Activated T-cell treated with anti-CD3 and anti-CD28 coated beads, Interleukin-2, amount 50 U/mL, for 72 hours (primary cell): ENCODE measurements at regions not wholly inside any gene's neighbourhood (a gene's known extent, or its start where the extent isn't known, plus 50 kb on each side); places are given as distances from the start of the nearest gene placed in this dataset.
A peak's percentile ranks its signal among the peaks of the same experiment; 100 is the strongest.

Experiments
- ATAC-seq, 2 donors: fragments of 150-1000 bp; cut with Tn5 transposase; replicated peaks in 1 of 2; 2 replicates each; pipeline ENCODE4 v1.10.0; 2021; ENCODE audit warnings: moderate library complexity in 2 of 2, mild to moderate bottlenecking in 1 of 2
- DNase-seq, 2 donors: peaks; one replicate each; pipeline ENCODE4 v3.0.0; 2021 to 2022; ENCODE audit warnings: mixed read lengths in 1 of 2
- H3K27ac Mint-ChIP-seq: one replicate; pipeline ENCODE4 v1.8.0; 2022; ENCODE audit warnings: mild to moderate bottlenecking, moderate library complexity, mixed read lengths
- H3K27me3 Mint-ChIP-seq: one replicate; pipeline ENCODE4 v1.8.0; 2022; ENCODE audit warnings: low read depth, mixed read lengths
- H3K36me3 Mint-ChIP-seq, 2 donors: one replicate each; pipeline ENCODE4 v1.8.0; 2022; ENCODE audit warnings: mixed read lengths in 2 of 2, mild to moderate bottlenecking in 1 of 2; ENCODE audit not compliant: insufficient read depth in 2 of 2
- H3K4me1 Mint-ChIP-seq: one replicate; pipeline ENCODE4 v1.8.0; 2022; ENCODE audit warnings: low read depth, mixed read lengths
- H3K4me3 Mint-ChIP-seq, 2 donors: one replicate each; pipeline ENCODE4 v1.8.0; 2022; ENCODE audit warnings: mild to moderate bottlenecking in 2 of 2, mixed read lengths in 2 of 2, moderate library complexity in 2 of 2
- H3K9me3 Mint-ChIP-seq, 2 donors: one replicate each; pipeline ENCODE4 v1.8.0; 2022; ENCODE audit warnings: mixed read lengths in 2 of 2

- Mint-ChIP-seq H3K27me3 (peaks cover 20% of the 10 kb centered on the region), H3K4me3 (no peak overlapping the region), H3K9me3 (peaks cover 0 to 1% of the 10 kb centered on the region in 2 donors), H3K4me1 (no peaks in the 10 kb centered on the region), H3K36me3 (no peaks in the 10 kb centered on the region), H3K27ac (no peak overlapping the region)
- no peak for ATAC-seq
- DNase-seq, result no peak
Measured at GRCh38 chrX:80237072-80237471, 183.2 kb upstream of the TENT5D start.

- Mint-ChIP-seq H3K36me3 (no peaks in the 10 kb centered on the region), H3K9me3 (no peaks in the 10 kb centered on the region), H3K27me3 (peaks cover 29% of the 10 kb centered on the region), H3K27ac (no peak overlapping the region), H3K4me1 (no peaks in the 10 kb centered on the region), H3K4me3 (no peak overlapping the region)
- ATAC-seq (no peak), DNase-seq (no peak)
Measured at GRCh38 chrX:80246271-80246670, 174.0 kb upstream of the TENT5D start.

- no peaks in the 10 kb centered on the region for H3K4me1 Mint-ChIP-seq
- H3K36me3 Mint-ChIP-seq, result no peaks in the 10 kb centered on the region
- H3K4me3 Mint-ChIP-seq, result no peak overlapping the region
- H3K27ac Mint-ChIP-seq, result no peak overlapping the region
- DNase-seq (no peak), ATAC-seq (no peak)
- H3K9me3 Mint-ChIP-seq, result no peaks in the 10 kb centered on the region
- H3K27me3 Mint-ChIP-seq, result no peaks in the 10 kb centered on the region
Measured at GRCh38 chrX:80266287-80266686, 154.0 kb upstream of the TENT5D start.

GRCh38 chrX:80266979-80267378 is 153.3 kb upstream of the TENT5D start:
- no peaks in the 10 kb centered on the region for H3K27me3 Mint-ChIP-seq
- no peaks in the 10 kb centered on the region for H3K4me1 Mint-ChIP-seq
- H3K27ac Mint-ChIP-seq, result no peak overlapping the region
- H3K4me3 Mint-ChIP-seq, result no peak overlapping the region
- no peaks in the 10 kb centered on the region for H3K36me3 Mint-ChIP-seq
- no peak for ATAC-seq
- H3K9me3 Mint-ChIP-seq, result no peaks in the 10 kb centered on the region
- no peak for DNase-seq

- no peak for DNase-seq
- ATAC-seq, result no peak
- no peak overlapping the region for H3K27ac Mint-ChIP-seq
- no peaks in the 10 kb centered on the region for H3K4me1 Mint-ChIP-seq
- no peaks in the 10 kb centered on the region for H3K36me3 Mint-ChIP-seq
- H3K27me3 Mint-ChIP-seq, result no peaks in the 10 kb centered on the region
- no peaks in the 10 kb centered on the region for H3K9me3 Mint-ChIP-seq
- H3K4me3 Mint-ChIP-seq, result no peak overlapping the region
Measured at GRCh38 chrX:80267790-80268189, 152.5 kb upstream of the TENT5D start.

GRCh38 chrX:80282535-80282934 is 137.7 kb upstream of the TENT5D start:
- DNase-seq (no peak), ATAC-seq (no peak)
- H3K27me3 Mint-ChIP-seq, result peaks cover 9% of the 10 kb centered on the region
- no peak overlapping the region for H3K4me3 Mint-ChIP-seq
- H3K9me3 Mint-ChIP-seq, result peaks cover 0 to 3% of the 10 kb centered on the region in 2 donors
- no peaks in the 10 kb centered on the region for H3K4me1 Mint-ChIP-seq
- H3K36me3 Mint-ChIP-seq, result no peaks in the 10 kb centered on the region
- no peak overlapping the region for H3K27ac Mint-ChIP-seq

- peak; percentile 29 to 58 for ATAC-seq
- Mint-ChIP-seq H3K36me3 (no peaks in the 10 kb centered on the region), H3K4me1 (no peaks in the 10 kb centered on the region), H3K4me3 (peak overlapping the region in 1 of 2 donors; percentile 18), H3K9me3 (peaks cover 0 to 2% of the 10 kb centered on the region in 2 donors), H3K27me3 (peaks cover 9% of the 10 kb centered on the region), H3K27ac (peak overlapping the region; percentile 48)
- peak in 1 of 2 donors; percentile 1 for DNase-seq
Measured at GRCh38 chrX:80285131-80285773, 135.0 kb upstream of the TENT5D start.

GRCh38 chrX:80290834-80291233 is 129.4 kb upstream of the TENT5D start:
- Mint-ChIP-seq H3K27ac (no peak overlapping the region), H3K4me3 (no peak overlapping the region), H3K27me3 (peaks cover 11% of the 10 kb centered on the region), H3K9me3 (no peaks in the 10 kb centered on the region), H3K4me1 (no peaks in the 10 kb centered on the region), H3K36me3 (no peaks in the 10 kb centered on the region)
- no peak for DNase-seq
- no peak for ATAC-seq

GRCh38 chrX:80293354-80293753 is 126.9 kb upstream of the TENT5D start:
- H3K4me3 Mint-ChIP-seq, result no peak overlapping the region
- no peak overlapping the region for H3K27ac Mint-ChIP-seq
- DNase-seq (no peak), ATAC-seq (no peak)
- H3K36me3 Mint-ChIP-seq, result no peaks in the 10 kb centered on the region
- H3K9me3 Mint-ChIP-seq, result no peaks in the 10 kb centered on the region
- peaks cover 8% of the 10 kb centered on the region for H3K27me3 Mint-ChIP-seq
- no peaks in the 10 kb centered on the region for H3K4me1 Mint-ChIP-seq

- Mint-ChIP-seq H3K4me3 (no peak overlapping the region), H3K9me3 (peaks cover 0 to 2% of the 10 kb centered on the region in 2 donors), H3K27me3 (peaks cover 6% of the 10 kb centered on the region), H3K4me1 (no peaks in the 10 kb centered on the region), H3K36me3 (no peaks in the 10 kb centered on the region), H3K27ac (no peak overlapping the region)
- peak; percentile 83 to 85 for ATAC-seq
- DNase-seq, result peak; percentile 1 to 3
Measured at GRCh38 chrX:80306007-80306406, 114.2 kb upstream of the TENT5D start.

GRCh38 chrX:80312448-80312847 is 107.8 kb upstream of the TENT5D start:
- Mint-ChIP-seq H3K9me3 (peaks cover 0 to 1% of the 10 kb centered on the region in 2 donors), H3K27ac (no peak overlapping the region), H3K36me3 (no peaks in the 10 kb centered on the region), H3K4me3 (no peak overlapping the region), H3K27me3 (peaks cover 21% of the 10 kb centered on the region), H3K4me1 (no peaks in the 10 kb centered on the region)
- ATAC-seq, result no peak
- DNase-seq, result no peak

- Mint-ChIP-seq H3K4me1 (no peaks in the 10 kb centered on the region), H3K36me3 (peaks cover 0 to 2% of the 10 kb centered on the region in 2 donors), H3K27ac (no peak overlapping the region), H3K27me3 (peaks cover 24% of the 10 kb centered on the region), H3K9me3 (peaks cover 0 to 7% of the 10 kb centered on the region in 2 donors), H3K4me3 (no peak overlapping the region)
- ATAC-seq, result no peak
- DNase-seq, result no peak
Measured at GRCh38 chrX:80316526-80316925, 103.7 kb upstream of the TENT5D start.

- peaks cover 0 to 2% of the 10 kb centered on the region in 2 donors for H3K36me3 Mint-ChIP-seq
- ATAC-seq, result no peak
- H3K4me1 Mint-ChIP-seq, result no peaks in the 10 kb centered on the region
- DNase-seq, result no peak
- no peak overlapping the region for H3K4me3 Mint-ChIP-seq
- no peak overlapping the region for H3K27ac Mint-ChIP-seq
- peaks cover 2 to 11% of the 10 kb centered on the region in 2 donors for H3K9me3 Mint-ChIP-seq
- H3K27me3 Mint-ChIP-seq, result peaks cover 22% of the 10 kb centered on the region
Measured at GRCh38 chrX:80317646-80318045, 102.6 kb upstream of the TENT5D start.

- Mint-ChIP-seq H3K4me1 (no peaks in the 10 kb centered on the region), H3K4me3 (no peak overlapping the region), H3K27me3 (peaks cover 13% of the 10 kb centered on the region), H3K27ac (no peak overlapping the region), H3K36me3 (no peaks in the 10 kb centered on the region), H3K9me3 (no peaks in the 10 kb centered on the region)
- ATAC-seq (no peak), DNase-seq (no peak)
Measured at GRCh38 chrX:80331285-80331684, 89.0 kb upstream of the TENT5D start.
